Transverse colon (tissue), 4 donors: ENCODE measurements at regions not wholly inside any gene's neighbourhood (a gene's known extent, or its start where the extent isn't known, plus 50 kb on each side); places are given as distances from the start of the nearest gene placed in this dataset.

ENCODE experiments used
- EP300 ChIP-seq: sonication (generic); formaldehyde crosslinking; IDR thresholded peaks from one replicate; pipeline ENCODE4 v1.6.1; 2017; ENCODE audit warnings: antibody characterized with exemption, low read depth
- POLR2AphosphoS5 ChIP-seq, 3 donors: sonication (generic); formaldehyde crosslinking; IDR thresholded peaks; one replicate each; pipeline ENCODE4 v1.6.1; 2016; ENCODE audit warnings: antibody characterized with exemption in 3 of 3
- TF ChIP-seq, protein P1 (sequence below), 5 experiments: fragments of 200-600 bp in 3 of 5; fragments of 450-650 bp in 2 of 5; sonication (generic) in 3 of 5; IDR thresholded peaks; 1 replicate in 2 of 5; 2 replicates in 3 of 5; pipeline ENCODE4 v1.5.1; 2016 to 2017; ENCODE audit warnings: antibody characterized with exemption in 5 of 5, inconsistent platforms in 3 of 5, mild to moderate bottlenecking in 2 of 5, moderate library complexity in 1 of 5

DNA sequence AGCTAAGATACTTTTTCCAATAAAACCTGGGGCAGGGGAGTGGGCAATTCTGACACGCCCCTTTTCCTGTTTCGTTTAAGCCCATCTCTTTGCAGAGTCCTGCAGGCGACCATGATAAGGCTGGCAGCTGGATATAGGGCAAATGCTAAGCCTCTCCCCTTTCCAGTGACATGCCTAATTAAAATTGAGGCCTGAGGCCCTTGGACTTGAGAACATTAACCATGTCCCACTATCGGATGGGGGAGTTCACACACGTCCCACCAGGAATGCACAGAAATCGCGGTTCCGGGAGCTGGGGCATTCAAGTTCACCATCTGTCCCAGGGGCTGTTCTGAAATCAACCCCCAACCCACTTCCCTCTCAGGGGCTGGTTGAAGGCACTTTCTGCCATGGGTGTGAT, 109.2 kb upstream of the FOXF1 start:
- TF ChIP-seq EP300 (no peak), POLR2AphosphoS5 (IDR thresholded peaks at IDR 0.05) (no peak)
- TF ChIP-seq, protein P1, sequence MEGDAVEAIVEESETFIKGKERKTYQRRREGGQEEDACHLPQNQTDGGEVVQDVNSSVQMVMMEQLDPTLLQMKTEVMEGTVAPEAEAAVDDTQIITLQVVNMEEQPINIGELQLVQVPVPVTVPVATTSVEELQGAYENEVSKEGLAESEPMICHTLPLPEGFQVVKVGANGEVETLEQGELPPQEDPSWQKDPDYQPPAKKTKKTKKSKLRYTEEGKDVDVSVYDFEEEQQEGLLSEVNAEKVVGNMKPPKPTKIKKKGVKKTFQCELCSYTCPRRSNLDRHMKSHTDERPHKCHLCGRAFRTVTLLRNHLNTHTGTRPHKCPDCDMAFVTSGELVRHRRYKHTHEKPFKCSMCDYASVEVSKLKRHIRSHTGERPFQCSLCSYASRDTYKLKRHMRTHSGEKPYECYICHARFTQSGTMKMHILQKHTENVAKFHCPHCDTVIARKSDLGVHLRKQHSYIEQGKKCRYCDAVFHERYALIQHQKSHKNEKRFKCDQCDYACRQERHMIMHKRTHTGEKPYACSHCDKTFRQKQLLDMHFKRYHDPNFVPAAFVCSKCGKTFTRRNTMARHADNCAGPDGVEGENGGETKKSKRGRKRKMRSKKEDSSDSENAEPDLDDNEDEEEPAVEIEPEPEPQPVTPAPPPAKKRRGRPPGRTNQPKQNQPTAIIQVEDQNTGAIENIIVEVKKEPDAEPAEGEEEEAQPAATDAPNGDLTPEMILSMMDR (IDR thresholded peaks at IDR 0.05) = no peak
